Stimulated activated CD8-positive, alpha-beta memory T cell treated with anti-CD3 and anti-CD28 coated beads, Interleukin-4, amount 100 ng/mL, for 1 hour (primary cell): ENCODE measurements at regions not wholly inside any gene's neighbourhood (a gene's known extent, or its start where the extent isn't known, plus 50 kb on each side); places are given as distances from the start of the nearest gene placed in this dataset.

Experiments
- DNase-seq, 2 donors: peaks; one replicate each; pipeline ENCODE4 v3.0.0-alpha.2; 2020; ENCODE audit warnings: low read depth in 2 of 2, low spot score in 1 of 2

GRCh38 chr1:87806379-87807094, 477.9 kb downstream of the LMO4 start:
- no peak for DNase-seq

- DNase-seq = no peak
Observed at GRCh38 chr1:87810166-87810565, 481.5 kb downstream of the LMO4 start.

GRCh38 chr1:87812871-87813577, 484.3 kb downstream of the LMO4 start:
- no peak for DNase-seq

- no peak for DNase-seq
Observed at GRCh38 chr1:87814573-87814972, 485.9 kb downstream of the LMO4 start.

- no peak for DNase-seq
Observed at GRCh38 chr1:87816646-87817045, 488.0 kb downstream of the LMO4 start.

- no peak for DNase-seq
Observed at GRCh38 chr1:87820668-87821334, 492.1 kb downstream of the LMO4 start.

GRCh38 chr1:87821335-87821697, 492.6 kb downstream of the LMO4 start:
- no peak for DNase-seq

GRCh38 chr1:87826681-87827251, 498.1 kb downstream of the LMO4 start:
- no peak for DNase-seq

GRCh38 chr1:87829360-87829759, 500.7 kb downstream of the LMO4 start:
- DNase-seq = no peak

GRCh38 chr1:87830432-87830978, 501.8 kb downstream of the LMO4 start:
- no peak for DNase-seq

- DNase-seq = no peak
Observed at GRCh38 chr1:87833166-87833565, 504.5 kb downstream of the LMO4 start.

GRCh38 chr1:87834151-87834550, 505.5 kb downstream of the LMO4 start:
- DNase-seq = no peak

- DNase-seq = no peak
Observed at GRCh38 chr1:87834941-87835340, 506.3 kb downstream of the LMO4 start.

- no peak for DNase-seq
Observed at GRCh38 chr1:87840767-87841166, 512.1 kb downstream of the LMO4 start.

- no peak for DNase-seq
Observed at GRCh38 chr1:87841332-87841731, 512.7 kb downstream of the LMO4 start.

- DNase-seq = no peak
Observed at GRCh38 chr1:87842156-87842555, 513.5 kb downstream of the LMO4 start.

- DNase-seq = no peak
Observed at GRCh38 chr1:87844251-87844650, 515.6 kb downstream of the LMO4 start.

GRCh38 chr1:87851490-87851889, 522.8 kb downstream of the LMO4 start:
- DNase-seq = no peak

- DNase-seq = no peak
Observed at GRCh38 chr1:87852410-87853161, 523.9 kb downstream of the LMO4 start.

- DNase-seq = no peak
Observed at GRCh38 chr1:87853576-87854351, 525.1 kb downstream of the LMO4 start.
